GM12878 (cell line): ENCODE measurements at regions not wholly inside any gene's neighbourhood (a gene's known extent, or its start where the extent isn't known, plus 50 kb on each side); places are given as distances from the start of the nearest gene placed in this dataset.

Experiments
- ATAC-seq: fragments of 200-7000 bp; cut with Tn5 transposase; 3 replicates; pipeline ENCODE4 v1.9.1; 2020; ENCODE audit warnings: mild to moderate bottlenecking, moderate library complexity
- BruUV-seq: library from RNA; stranded (reverse); fragments of 400-500 nt; replicated peaks from 2 replicates; lab custom pipeline; 2021; lab: Mats Ljungman, UMichigan
- CTCF ChIA-PET: fragments of 300-600 bp; sonication (Branson Sonifier 250); formaldehyde crosslinking; extraction: SDS; loops from one replicate; lab custom pipeline; 2021; ENCODE audit warnings: inconsistent platforms; lab: Yijun Ruan, JAX
- POLR2A ChIA-PET: fragments of 350-600 bp; formaldehyde crosslinking; extraction: SDS; loops from one replicate; lab custom pipeline; 2021; ENCODE audit warnings: inconsistent platforms; lab: Charles Lee
- RAD21 ChIA-PET: fragments of 300-600 bp; sonication (Branson Sonifier 250); formaldehyde crosslinking; loops from one replicate; lab custom pipeline; 2023; ENCODE audit warnings: antibody characterized with exemption; ENCODE audit not compliant: unreplicated experiment; lab: Charles Lee
- SMC1A ChIA-PET: fragments of 300-600 bp; sonication (Branson Sonifier 250); formaldehyde crosslinking; loops from one replicate; lab custom pipeline; 2023; ENCODE audit not compliant: unreplicated experiment, uncharacterized antibody; lab: Charles Lee
- DNase-seq: peaks from one replicate; pipeline ENCODE4 v3.0.0-alpha.2; 2011; ENCODE audit warnings: low read depth, low spot score
- FAIRE-seq: peaks from 3 replicates; lab custom pipeline; 2011; peaks lifted over from hg19 to GRCh38; lab: Jason Lieb, UNC
- H2AFZ ChIP-seq: 2 replicates; pipeline ENCODE4 v1.6.0; 2011; ENCODE audit warnings: low read depth, low read length, control low read depth; ENCODE audit not compliant: control insufficient read depth
- H3K27ac ChIP-seq: 2 replicates; pipeline ENCODE4 v1.5.1; 2011; ENCODE audit warnings: control low read depth; ENCODE audit not compliant: control insufficient read depth, insufficient read depth
- H3K27me3 ChIP-seq, 2 experiments: replicated peaks in 1 of 2; 2 replicates each; pipeline versions ENCODE4 v1.6.0 to v1.6.1; 2011; ENCODE audit warnings: low read length in 1 of 2; ENCODE audit not compliant: control insufficient read depth in 2 of 2, insufficient read depth in 2 of 2
- H3K36me3 ChIP-seq, 2 experiments: 2 replicates each; pipeline ENCODE4 v1.5.1; 2011; ENCODE audit warnings: low read length in 1 of 2; ENCODE audit not compliant: control insufficient read depth in 2 of 2, insufficient read depth in 2 of 2
- H3K4me1 ChIP-seq: 2 replicates; pipeline ENCODE4 v1.6.1; 2011; ENCODE audit warnings: mild to moderate bottlenecking, low read length, moderate library complexity, mixed read lengths; ENCODE audit not compliant: control insufficient read depth, insufficient read depth
- H3K4me2 ChIP-seq: 2 replicates; pipeline ENCODE4 v1.6.0; 2011; ENCODE audit warnings: control low read depth; ENCODE audit not compliant: control insufficient read depth, insufficient read depth
- H3K4me3 ChIP-seq: fragments of 200-600 bp; sonication (generic); 2 replicates; pipeline ENCODE4 v1.5.1; 2016
- H3K79me2 ChIP-seq: 2 replicates; pipeline ENCODE4 v1.6.0; 2011; ENCODE audit warnings: low read length; ENCODE audit not compliant: control insufficient read depth, insufficient read depth
- H3K9ac ChIP-seq: 2 replicates; pipeline ENCODE4 v1.8.0; 2011; ENCODE audit warnings: low read length, control low read depth, mixed read lengths; ENCODE audit not compliant: control insufficient read depth, insufficient read depth
- H3K9me3 ChIP-seq: replicated peaks from 3 replicates; pipeline ENCODE4 v1.5.1; 2011; ENCODE audit warnings: mild to moderate bottlenecking, low read length; ENCODE audit not compliant: control insufficient read depth, insufficient read depth
- H4K20me1 ChIP-seq: 2 replicates; pipeline ENCODE4 v1.6.0; 2011; ENCODE audit not compliant: control insufficient read depth, insufficient read depth
- ATF7 ChIP-seq: fragments of 450-650 bp; IDR thresholded peaks from 2 replicates; pipeline ENCODE4 v1.6.1; 2016; ENCODE audit warnings: low read depth, mild to moderate bottlenecking
- E2F4 ChIP-seq: IDR thresholded peaks from 2 replicates; pipeline ENCODE4 v1.6.1; 2012; ENCODE audit warnings: low read depth, low read length, improper control_type of control experiment
- E4F1 ChIP-seq: fragments of 450-650 bp; IDR thresholded peaks from 2 replicates; pipeline ENCODE4 v1.6.1; 2018; ENCODE audit warnings: borderline replicate concordance, mild to moderate bottlenecking; ENCODE audit not compliant: partially characterized antibody
- RAD21 ChIP-seq: IDR thresholded peaks from 2 replicates; pipeline ENCODE4 v1.6.1; 2011; ENCODE audit warnings: mild to moderate bottlenecking, low read depth, low read length, moderate library complexity; ENCODE audit not compliant: insufficient read depth
- SMAD5 ChIP-seq: IDR thresholded peaks from 2 replicates; pipeline ENCODE4 v1.6.1; 2016; ENCODE audit warnings: antibody characterized with exemption, low read depth
- STAT1 ChIP-seq: fragments of 450-650 bp; conservative IDR thresholded peaks from 2 replicates; pipeline ENCODE4 v1.6.1; 2014; ENCODE audit warnings: antibody characterized with exemption, mild to moderate bottlenecking
- TCF3 ChIP-seq: IDR thresholded peaks from 2 replicates; pipeline ENCODE4 v1.6.1; 2012; ENCODE audit warnings: low read depth, mild to moderate bottlenecking, low read length, borderline replicate concordance; ENCODE audit not compliant: insufficient read depth
- ZNF207 ChIP-seq: fragments of 450-650 bp; IDR thresholded peaks from 2 replicates; pipeline ENCODE4 v1.6.1; 2014; ENCODE audit warnings: antibody characterized with exemption, mild to moderate bottlenecking, borderline replicate concordance
- WGBS: methylation state at CpG from one replicate; pipeline ENCODE4 v1.1.6; 2016; ENCODE audit warnings: low lambda C conversion rate; ENCODE audit not compliant: insufficient replicate concordance, insufficient coverage; ENCODE audit errors: missing lambda C conversion rate; 5-methylcytosine and 5-hydroxymethylcytosine counted together
- in situ Hi-C: fragments of 300-500 bp; cut with MboI; formaldehyde crosslinking; loops from 9 replicates; pipeline ENCODE4 v1.14.3; 2018; ENCODE audit warnings: mixed read lengths
- intact Hi-C: fragments of 100-400 bp; cut with micrococcal nuclease; formaldehyde crosslinking; loops from one replicate; pipeline ENCODE4 v1.14.2; 2022; ENCODE audit not compliant: unreplicated experiment

- ChIA-PET SMC1A (interaction anchor here (0.6 kb wide), 1 partner anchor 18 kb away, joined by 3 read pairs; no protein-coding TSS in a partner anchor), POLR2A (no interaction called here), CTCF (interaction anchor here (0.9 kb wide), 1 partner anchor 156 kb away, joined by 4 read pairs; no protein-coding TSS in a partner anchor), RAD21 (no interaction called here)
- Histone ChIP-seq H4K20me1 (no peaks in the 10 kb centered on the region), H3K36me3 (no peaks in the 10 kb centered on the region), H3K9ac (no peak overlapping the region), H3K9me3 (no peaks in the 10 kb centered on the region), H3K4me3 (no peak overlapping the region), H3K79me2 (no peaks in the 10 kb centered on the region), H3K27me3 (no peaks in the 10 kb centered on the region), H2AFZ (no peak overlapping the region), H3K4me1 (no peaks in the 10 kb centered on the region), H3K4me2 (no peak overlapping the region), H3K27ac (no peak overlapping the region)
- DNase-seq (no peak), FAIRE-seq (no peak), ATAC-seq (no peak)
- no peak for TF ChIP-seq STAT1
- TF ChIP-seq SMAD5: no peak
- no peak for TF ChIP-seq TCF3
- TF ChIP-seq ATF7: no peak
- no peak for TF ChIP-seq RAD21
- TF ChIP-seq E4F1: no peak
- no peak for TF ChIP-seq E2F4
- no peak for TF ChIP-seq ZNF207
- intact Hi-C loops: no loop called here
- 51% methylated on average over 2 of the region's 2 CpGs for WGBS
- in situ Hi-C loops: no loop called here
- no TSS peak for BruUV-seq
Measured at GRCh38 chr12:39077226-39077625, 171.8 kb upstream of the CPNE8 start.
